ENCODE measurements at regions not wholly inside any gene's neighbourhood (a gene's known extent, or its start where the extent isn't known, plus 50 kb on each side); places are given as distances from the start of the nearest gene placed in this dataset.

DNA sequence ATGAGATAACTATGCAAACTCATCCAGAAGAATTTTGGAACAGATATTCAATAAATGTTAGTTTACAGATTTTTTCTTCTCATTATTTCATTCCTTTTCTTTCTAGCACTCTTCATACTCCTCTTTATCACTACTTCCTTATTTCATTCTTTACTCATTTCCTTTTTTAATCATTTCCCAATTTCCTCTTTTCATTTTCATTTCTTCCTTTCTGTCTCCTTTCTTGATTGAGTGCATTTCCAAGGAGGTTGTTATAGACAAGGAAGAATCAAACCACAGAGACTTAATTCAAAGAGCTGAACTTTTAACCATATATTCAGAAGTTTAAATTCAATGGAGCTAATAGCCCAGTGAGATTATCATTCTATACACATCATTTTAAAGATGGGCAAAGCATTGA, 600.7 kb downstream of the ARAP2 start:
- H3K27ac ChIP-seq (replicated peaks in 1 of 4) = no peak overlapping the region
- no peaks in the 10 kb centered on the region for H3K27me3 ChIP-seq
- TF ChIP-seq, protein P1, sequence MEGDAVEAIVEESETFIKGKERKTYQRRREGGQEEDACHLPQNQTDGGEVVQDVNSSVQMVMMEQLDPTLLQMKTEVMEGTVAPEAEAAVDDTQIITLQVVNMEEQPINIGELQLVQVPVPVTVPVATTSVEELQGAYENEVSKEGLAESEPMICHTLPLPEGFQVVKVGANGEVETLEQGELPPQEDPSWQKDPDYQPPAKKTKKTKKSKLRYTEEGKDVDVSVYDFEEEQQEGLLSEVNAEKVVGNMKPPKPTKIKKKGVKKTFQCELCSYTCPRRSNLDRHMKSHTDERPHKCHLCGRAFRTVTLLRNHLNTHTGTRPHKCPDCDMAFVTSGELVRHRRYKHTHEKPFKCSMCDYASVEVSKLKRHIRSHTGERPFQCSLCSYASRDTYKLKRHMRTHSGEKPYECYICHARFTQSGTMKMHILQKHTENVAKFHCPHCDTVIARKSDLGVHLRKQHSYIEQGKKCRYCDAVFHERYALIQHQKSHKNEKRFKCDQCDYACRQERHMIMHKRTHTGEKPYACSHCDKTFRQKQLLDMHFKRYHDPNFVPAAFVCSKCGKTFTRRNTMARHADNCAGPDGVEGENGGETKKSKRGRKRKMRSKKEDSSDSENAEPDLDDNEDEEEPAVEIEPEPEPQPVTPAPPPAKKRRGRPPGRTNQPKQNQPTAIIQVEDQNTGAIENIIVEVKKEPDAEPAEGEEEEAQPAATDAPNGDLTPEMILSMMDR (IDR thresholded peaks at IDR 0.05) = no peak
- TF ChIP-seq EP300 (IDR thresholded peaks at IDR 0.05) (no peak), POLR2A (IDR thresholded peaks at IDR 0.05; ENCODE audit: low read depth) (no peak), POLR2AphosphoS5 (IDR thresholded peaks at IDR 0.05) (no peak)
- no peaks in the 10 kb centered on the region for H3K9me3 ChIP-seq
- intact Hi-C loops (cut with DNase I) = no loop called here
- H3K4me3 ChIP-seq = no peak overlapping the region
- DNase-seq (ENCODE audit: extremely low spot score) = no peak
- H3K36me3 ChIP-seq = no peaks in the 10 kb centered on the region
- H3K4me1 ChIP-seq = no peaks in the 10 kb centered on the region

DNA sequence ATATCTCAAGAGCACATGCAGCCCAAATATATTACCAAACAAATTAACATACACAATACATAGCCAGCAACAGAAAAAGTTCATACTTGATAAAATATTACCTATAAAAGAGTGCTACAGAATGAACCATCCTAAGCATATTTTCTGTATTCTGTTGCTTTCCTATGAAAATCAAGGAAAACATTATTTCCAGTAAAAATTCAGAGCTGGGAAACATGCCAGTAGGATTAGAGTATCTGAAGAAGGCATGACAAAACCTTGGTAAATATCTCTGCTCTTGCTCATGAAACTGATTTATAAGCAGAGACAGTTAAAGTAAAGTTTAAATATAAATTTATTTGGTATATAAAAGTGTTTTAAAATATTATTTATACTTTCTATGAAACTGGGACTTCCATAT, 599.7 kb downstream of the ARAP2 start:
- Histone ChIP-seq H3K4me1 (no peaks in the 10 kb centered on the region), H3K4me3 (no peak overlapping the region), H3K27ac (replicated peaks in 1 of 4) (no peak overlapping the region), H3K36me3 (no peaks in the 10 kb centered on the region), H3K27me3 (no peaks in the 10 kb centered on the region), H3K9me3 (no peaks in the 10 kb centered on the region)
- TF ChIP-seq POLR2AphosphoS5 (IDR thresholded peaks at IDR 0.05) = no peak
- intact Hi-C loops (cut with DNase I) = no loop called here
- DNase-seq (ENCODE audit: extremely low spot score) = no peak

DNA sequence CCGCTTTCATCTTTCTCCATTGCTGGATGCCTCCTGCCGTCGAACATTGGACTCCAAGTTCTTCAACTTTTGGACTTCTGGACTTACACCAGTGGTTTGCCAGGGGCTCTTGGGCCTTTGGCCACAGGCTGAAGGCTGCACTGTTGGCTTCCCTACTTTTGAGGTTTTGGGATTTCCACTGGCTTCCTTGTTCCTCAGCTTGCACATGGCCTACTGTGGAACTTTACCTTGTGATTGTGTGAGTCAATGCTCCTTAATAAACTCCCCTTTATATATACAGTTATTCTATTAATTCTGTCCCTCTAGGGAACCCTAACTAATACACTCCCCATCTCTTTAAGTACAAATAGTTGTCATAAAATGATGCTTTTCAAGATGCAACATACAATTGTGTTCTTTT, 595.3 kb downstream of the ARAP2 start:
- 94% methylated on average over 3 of the region's 3 CpGs for WGBS
- TF ChIP-seq POLR2AphosphoS5 (IDR thresholded peaks at IDR 0.05) = no peak

DNA sequence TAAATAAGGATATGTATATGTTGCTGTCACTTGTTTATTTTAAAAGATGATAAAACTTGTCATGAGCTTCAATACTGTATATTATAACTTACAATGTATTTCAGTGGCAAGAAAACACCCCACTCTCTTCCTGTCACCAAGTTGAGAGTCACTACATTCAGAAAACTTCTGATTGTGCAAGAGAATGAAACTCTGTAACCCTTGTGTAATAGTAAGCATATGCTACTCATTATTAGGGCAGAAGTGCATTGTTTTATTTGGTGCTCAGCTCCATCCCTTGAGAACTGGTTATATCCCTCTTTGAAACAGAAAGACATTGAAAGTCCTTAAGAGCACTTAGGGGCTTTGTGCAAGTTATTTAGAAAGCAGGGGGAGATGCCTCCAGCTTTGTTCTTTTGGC, 594.5 kb downstream of the ARAP2 start:
- H3K27ac ChIP-seq (replicated peaks in 1 of 4) = no peak overlapping the region
- no peak for DNase-seq (ENCODE audit: extremely low spot score)
- H3K36me3 ChIP-seq = no peaks in the 10 kb centered on the region
- H3K4me3 ChIP-seq = no peak overlapping the region
- H3K4me1 ChIP-seq = no peaks in the 10 kb centered on the region
- intact Hi-C loops (cut with DNase I) = no loop called here
- no peaks in the 10 kb centered on the region for H3K27me3 ChIP-seq
- TF ChIP-seq POLR2AphosphoS5 (IDR thresholded peaks at IDR 0.05) (no peak), POLR2A (IDR thresholded peaks at IDR 0.05; ENCODE audit: low read depth) (no peak), EP300 (IDR thresholded peaks at IDR 0.05) (no peak)
- TF ChIP-seq, protein P1 (IDR thresholded peaks at IDR 0.05) = no peak
- H3K9me3 ChIP-seq = no peaks in the 10 kb centered on the region

More for the DNA sequence above, 595.3 kb downstream of the ARAP2 start:
- intact Hi-C loops (cut with DNase I) = no loop called here
- Histone ChIP-seq H3K4me3 (no peak overlapping the region), H3K27ac (replicated peaks in 1 of 4) (no peak overlapping the region), H3K36me3 (no peaks in the 10 kb centered on the region), H3K9me3 (no peaks in the 10 kb centered on the region), H3K27me3 (no peaks in the 10 kb centered on the region), H3K4me1 (no peaks in the 10 kb centered on the region)
- DNase-seq (ENCODE audit: extremely low spot score) = no peak

DNA sequence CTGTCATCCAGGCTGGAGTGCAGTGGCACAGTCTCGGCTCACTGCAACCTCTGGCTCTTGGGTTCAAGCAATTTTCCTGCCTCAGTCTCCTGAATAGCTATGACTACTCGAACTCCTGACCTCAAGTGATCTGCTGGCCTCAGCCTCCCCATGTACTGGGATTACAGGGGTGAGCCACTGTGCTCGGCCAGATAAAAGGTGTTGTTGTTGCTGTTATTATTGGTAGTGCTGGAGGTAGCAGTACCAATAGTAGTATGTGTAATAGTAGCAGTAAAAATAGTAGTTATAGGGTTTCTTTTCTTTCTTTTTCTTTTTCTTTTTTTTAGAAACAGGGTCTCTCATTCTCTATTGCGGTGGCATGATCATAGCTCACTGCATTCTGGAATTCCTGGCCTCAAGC, 592.1 kb downstream of the ARAP2 start:
- DNase-seq (ENCODE audit: extremely low spot score) = peak; percentile 81
- Histone ChIP-seq H3K4me3 (no peak overlapping the region), H3K9me3 (no peaks in the 10 kb centered on the region), H3K36me3 (no peaks in the 10 kb centered on the region), H3K27me3 (no peaks in the 10 kb centered on the region), H3K27ac (replicated peaks in 1 of 4) (no peak overlapping the region), H3K4me1 (no peaks in the 10 kb centered on the region)
- 70% methylated on average over 4 of the region's 4 CpGs for WGBS
- TF ChIP-seq POLR2AphosphoS5 (IDR thresholded peaks at IDR 0.05) (no peak), POLR2A (IDR thresholded peaks at IDR 0.05; ENCODE audit: low read depth) (no peak), EP300 (IDR thresholded peaks at IDR 0.05) (no peak)
- TF ChIP-seq, protein P1 (IDR thresholded peaks at IDR 0.05) = no peak
- intact Hi-C loops (cut with DNase I) = no loop called here

DNA sequence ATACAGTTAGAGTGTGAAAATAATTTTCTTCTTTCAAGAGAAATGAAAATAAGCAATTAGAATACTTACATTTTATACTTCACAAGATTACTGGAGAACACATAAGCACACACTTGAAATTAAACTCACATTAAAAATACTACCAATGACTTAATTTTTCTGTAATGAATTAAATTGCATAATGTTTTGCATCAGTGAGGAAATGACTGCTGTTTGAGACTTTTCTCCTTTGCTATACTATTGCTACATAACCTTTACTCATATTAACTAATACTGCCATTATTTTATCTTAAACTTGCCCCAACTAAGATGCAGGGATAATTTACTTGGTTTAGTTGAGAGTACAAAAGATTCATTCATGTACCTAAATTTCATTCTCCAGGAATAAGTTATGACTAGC, 590.9 kb downstream of the ARAP2 start:
- intact Hi-C loops (cut with DNase I) = no loop called here
- no peak overlapping the region for H3K27ac ChIP-seq (replicated peaks in 1 of 4)
- no peaks in the 10 kb centered on the region for H3K27me3 ChIP-seq

More for the DNA sequence above, 590.9 kb downstream of the ARAP2 start:
- no peaks in the 10 kb centered on the region for H3K4me1 ChIP-seq
- H3K9me3 ChIP-seq = no peaks in the 10 kb centered on the region
- H3K36me3 ChIP-seq = no peaks in the 10 kb centered on the region
- DNase-seq (ENCODE audit: extremely low spot score) = no peak
- no peak overlapping the region for H3K4me3 ChIP-seq
- TF ChIP-seq EP300 (IDR thresholded peaks at IDR 0.05) (no peak), POLR2A (IDR thresholded peaks at IDR 0.05; ENCODE audit: low read depth) (no peak), POLR2AphosphoS5 (IDR thresholded peaks at IDR 0.05) (no peak)
- TF ChIP-seq, protein P1 (IDR thresholded peaks at IDR 0.05) = no peak
